GM12892 (cell line): ENCODE measurements at regions not wholly inside any gene's neighbourhood (a gene's known extent, or its start where the extent isn't known, plus 50 kb on each side); places are given as distances from the start of the nearest gene placed in this dataset.
"Not testable (repeated sequence)": the region's sequence is repeated elsewhere in the genome, so short reads cannot be mapped to it uniquely, and the experiment has no call there.

Source experiments
- DNase-seq: peaks from one replicate; pipeline ENCODE4 v3.0.0; 2011; ENCODE audit not compliant: insufficient read length
- FAIRE-seq: peaks from 2 replicates; lab custom pipeline; 2011; peaks lifted over from hg19 to GRCh38; lab: Jason Lieb, UNC
- POLR2A ChIP-seq: IDR thresholded peaks from 2 replicates; pipeline ENCODE4 v1.6.1; 2011; ENCODE audit warnings: low read depth, low read length, control low read depth
- POLR2AphosphoS5 ChIP-seq: IDR thresholded peaks from 2 replicates; pipeline ENCODE4 v1.6.1; 2011; ENCODE audit warnings: low read depth, low read length, control low read depth
- TAF1 ChIP-seq: IDR thresholded peaks from 2 replicates; pipeline ENCODE4 v1.6.1; 2011; ENCODE audit warnings: low read depth, mild to moderate bottlenecking, control low read depth, low read length, borderline replicate concordance

GRCh38 chr4:66794390-66795034 is 750.8 kb downstream of the CENPC start:
- TF ChIP-seq POLR2A (no peak), POLR2AphosphoS5 (no peak), TAF1 (no peak)
- no peak for FAIRE-seq
- DNase-seq = no peak

GRCh38 chr4:66791686-66792085 is 753.6 kb downstream of the CENPC start:
- no peak for DNase-seq
- FAIRE-seq = no peak
- TF ChIP-seq POLR2A = no peak
- no peak for TF ChIP-seq POLR2AphosphoS5
- no peak for TF ChIP-seq TAF1

- DNase-seq (no peak), FAIRE-seq (no peak)
These were observed 759.8 kb downstream of the CENPC start for GRCh38 chr4:66785479-66785878.

GRCh38 chr4:66782751-66783150 is 762.6 kb downstream of the CENPC start:
- DNase-seq, FAIRE-seq: not testable (repeated sequence)

More at GRCh38 chr4:66785479-66785878, 759.8 kb downstream of the CENPC start:
- TF ChIP-seq TAF1 (no peak), POLR2A (no peak), POLR2AphosphoS5 (no peak)

GRCh38 chr4:66777097-66777496 is 768.2 kb downstream of the CENPC start:
- FAIRE-seq = no peak
- no peak for DNase-seq
- TF ChIP-seq POLR2AphosphoS5 (no peak), POLR2A (no peak), TAF1 (no peak)

- DNase-seq (no peak), FAIRE-seq (no peak)
- no peak for TF ChIP-seq POLR2AphosphoS5
- TF ChIP-seq POLR2A = no peak
- TF ChIP-seq TAF1 = no peak
These were observed 775.9 kb downstream of the CENPC start for GRCh38 chr4:66769441-66769840.

- TF ChIP-seq TAF1 = no peak
- TF ChIP-seq POLR2A = no peak
- no peak for TF ChIP-seq POLR2AphosphoS5
- DNase-seq (no peak), FAIRE-seq (no peak)
These were observed 777.9 kb downstream of the CENPC start for GRCh38 chr4:66767442-66767841.

GRCh38 chr4:66766557-66766956 is 778.7 kb downstream of the CENPC start:
- FAIRE-seq (no peak), DNase-seq (no peak)
- TF ChIP-seq POLR2A (no peak), TAF1 (no peak), POLR2AphosphoS5 (no peak)

- DNase-seq (no peak), FAIRE-seq (no peak)
- no peak for TF ChIP-seq TAF1
- TF ChIP-seq POLR2AphosphoS5 = no peak
- TF ChIP-seq POLR2A = no peak
These were observed 795.0 kb downstream of the CENPC start for GRCh38 chr4:66750273-66750672.

GRCh38 chr4:66746918-66747317 is 798.4 kb downstream of the CENPC start:
- DNase-seq, FAIRE-seq: not testable (repeated sequence)

- DNase-seq (no peak), FAIRE-seq (no peak)
- TF ChIP-seq POLR2A (no peak), TAF1 (no peak), POLR2AphosphoS5 (no peak)
These were observed 804.2 kb downstream of the CENPC start for GRCh38 chr4:66741081-66741480.

GRCh38 chr4:66736606-66737005 is 808.7 kb downstream of the CENPC start:
- FAIRE-seq = no peak

GRCh38 chr4:66728280-66728679 is 817.0 kb downstream of the CENPC start:
- DNase-seq (no peak), FAIRE-seq (no peak)
- TF ChIP-seq POLR2A (no peak), POLR2AphosphoS5 (no peak), TAF1 (no peak)

More at GRCh38 chr4:66736606-66737005, 808.7 kb downstream of the CENPC start:
- TF ChIP-seq POLR2AphosphoS5 = no peak
- TF ChIP-seq POLR2A = no peak
- TF ChIP-seq TAF1 = no peak
- DNase-seq = no peak

- FAIRE-seq, DNase-seq: not testable (repeated sequence)
These were observed 832.9 kb downstream of the CENPC start for GRCh38 chr4:66712301-66712921.
